AG04449 (cell line): ENCODE measurements at regions not wholly inside any gene's neighbourhood (a gene's known extent, or its start where the extent isn't known, plus 50 kb on each side); places are given as distances from the start of the nearest gene placed in this dataset.

Source experiments
- CTCF ChIA-PET: fragments of 350-600 bp; formaldehyde crosslinking; extraction: SDS; loops from one replicate; lab custom pipeline; 2021; ENCODE audit warnings: antibody characterized with exemption; lab: Yijun Ruan, JAX
- POLR2A ChIA-PET: fragments of 400-600, 350-600 bp; formaldehyde crosslinking; extraction: SDS; loops from one replicate; lab custom pipeline; 2020; ENCODE audit warnings: antibody characterized with exemption, inconsistent platforms; lab: Yijun Ruan, JAX
- DNase-seq: peaks from one replicate; pipeline ENCODE4 v3.0.0-alpha.2; 2010; ENCODE audit warnings: low read depth, low spot score
- H3K4me3 ChIP-seq: 2 replicates; pipeline ENCODE4 v1.5.1; 2011; ENCODE audit warnings: low read depth, mild to moderate bottlenecking, control low read depth, low read length
- CTCF ChIP-seq: IDR thresholded peaks from one replicate; pipeline ENCODE4 v1.5.1; 2011; ENCODE audit warnings: mild to moderate bottlenecking, moderate library complexity, low read length, control low read depth, inconsistent platforms; ENCODE audit not compliant: insufficient read depth; ENCODE audit errors: missing control alignments

GRCh38 chr12:124383028-124383427 lies 88.1 kb downstream of the RFLNA start:
- CTCF ChIA-PET = interaction anchor here (10.1 kb wide), 1 partner anchor 384 kb away, joined by 70 read pairs; no protein-coding TSS in a partner anchor
- no peak overlapping the region for H3K4me3 ChIP-seq
- DNase-seq = no peak
- POLR2A ChIA-PET = no interaction called here
- TF ChIP-seq CTCF = no peak

- H3K4me3 ChIP-seq = no peak overlapping the region
- DNase-seq = no peak
- ChIA-PET POLR2A (interaction anchor here (0.6 to 3.3 kb wide), 2 partner anchors 8 to 217 kb away, joined by 3 to 29 read pairs; no protein-coding TSS in a partner anchor), CTCF (interaction anchor here (0.6 to 10.1 kb wide), 14 partner anchors 10 to 525 kb away, joined by 3 to 83 read pairs (median 8); no protein-coding TSS in a partner anchor)
- TF ChIP-seq CTCF = no peak
Measured at GRCh38 chr12:124381456-124382296, 86.8 kb downstream of the RFLNA start.

GRCh38 chr12:124380796-124381455 lies 86.0 kb downstream of the RFLNA start:
- POLR2A ChIA-PET = interaction anchor here (0.6 to 3.3 kb wide), 4 partner anchors 9 to 384 kb away, joined by 3 to 29 read pairs (median 5); no protein-coding TSS in a partner anchor
- no peak for TF ChIP-seq CTCF
- H3K4me3 ChIP-seq = no peak overlapping the region
- CTCF ChIA-PET = interaction anchor here (0.6 to 6.0 kb wide), 18 partner anchors 10 to 526 kb away, joined by 3 to 83 read pairs (median 6); no protein-coding TSS in a partner anchor
- no peak for DNase-seq

- POLR2A ChIA-PET = interaction anchor here (0.5 to 3.3 kb wide), 5 partner anchors 9 to 385 kb away, joined by 3 to 29 read pairs (median 3); no protein-coding TSS in a partner anchor
- CTCF ChIA-PET = interaction anchor here (0.6 to 6.0 kb wide), 23 partner anchors 9 to 407 kb away, joined by 3 to 83 read pairs (median 5); no protein-coding TSS in a partner anchor
- H3K4me3 ChIP-seq = no peak overlapping the region
- no peak for DNase-seq
- peak; percentile 64 for TF ChIP-seq CTCF
Measured at GRCh38 chr12:124379938-124380754, 85.3 kb downstream of the RFLNA start.

- no peak overlapping the region for H3K4me3 ChIP-seq
- CTCF ChIA-PET = interaction anchor here (0.6 to 6.0 kb wide), 19 partner anchors 8 to 407 kb away, joined by 3 to 83 read pairs (median 7); no protein-coding TSS in a partner anchor
- no peak for DNase-seq
- POLR2A ChIA-PET = interaction anchor here (0.9 to 3.3 kb wide), 3 partner anchors 10 to 386 kb away, joined by 3 to 29 read pairs (median 7); no protein-coding TSS in a partner anchor
- no peak for TF ChIP-seq CTCF
Measured at GRCh38 chr12:124379379-124379937, 84.6 kb downstream of the RFLNA start.
